HEK293 (cell line): ENCODE measurements at regions not wholly inside any gene's neighbourhood (a gene's known extent, or its start where the extent isn't known, plus 50 kb on each side); places are given as distances from the start of the nearest gene placed in this dataset.

Source experiments
- CTCF ChIA-PET: fragments of 350-600 bp; formaldehyde crosslinking; extraction: SDS; loops from one replicate; lab custom pipeline; 2021; ENCODE audit warnings: antibody characterized with exemption; lab: Yijun Ruan, JAX
- POLR2A ChIA-PET: fragments of 300-600 bp; formaldehyde crosslinking; extraction: SDS; loops from one replicate; lab custom pipeline; 2020; ENCODE audit warnings: antibody characterized with exemption, inconsistent platforms; lab: Yijun Ruan, JAX
- H3K27ac ChIP-seq: fragments of 200-500 bp; sonication (Bioruptor generic); 2 replicates; pipeline ENCODE4 v1.5.1; 2014; ENCODE audit warnings: low read depth, low read length, control low read depth, inconsistent platforms; ENCODE audit errors: extremely low read depth
- H3K36me3 ChIP-seq, 2 experiments: fragments of 200-500 bp in 1 of 2; sonication (Bioruptor generic) in 1 of 2; 1 replicate in 1 of 2; 2 replicates in 1 of 2; pipeline ENCODE4 v1.5.1; 2014 to 2017; ENCODE audit warnings: inconsistent platforms in 2 of 2, low read length in 2 of 2; ENCODE audit not compliant: control insufficient read depth in 2 of 2, insufficient read depth in 1 of 2
- H3K4me1 ChIP-seq: fragments of 200-500 bp; sonication (Bioruptor generic); 2 replicates; pipeline ENCODE4 v1.5.1; 2014; ENCODE audit warnings: mild to moderate bottlenecking, low read length, inconsistent platforms; ENCODE audit not compliant: control insufficient read depth, insufficient read depth
- H3K4me3 ChIP-seq: 2 replicates; pipeline ENCODE4 v1.5.1; 2011; ENCODE audit warnings: low read depth, mild to moderate bottlenecking, control low read depth, low read length, moderate library complexity
- H3K9me3 ChIP-seq: fragments of 200-500 bp; sonication (Bioruptor generic); 2 replicates; pipeline ENCODE4 v1.5.1; 2014; ENCODE audit warnings: low read depth, low read length, inconsistent platforms; ENCODE audit not compliant: control insufficient read depth, insufficient read depth
- BCL11B ChIP-seq: fragments of 450-650 bp; formaldehyde crosslinking; IDR thresholded peaks from 2 replicates; pipeline ENCODE4 v1.5.1; 2016; ENCODE audit warnings: low read depth, missing biosample characterization, missing genetic modification characterization
- HIC1 ChIP-seq: fragments of 450-650 bp; formaldehyde crosslinking; IDR thresholded peaks from 2 replicates; pipeline ENCODE4 v1.5.1; 2016; ENCODE audit warnings: missing biosample characterization, missing genetic modification characterization
- KLF9 ChIP-seq: fragments of 450-650 bp; formaldehyde crosslinking; IDR thresholded peaks from 2 replicates; pipeline ENCODE4 v1.5.1; 2016; ENCODE audit warnings: missing biosample characterization, missing genetic modification characterization, low read depth
- OSR2 ChIP-seq: fragments of 450-650 bp; formaldehyde crosslinking; IDR thresholded peaks from 2 replicates; pipeline ENCODE4 v1.5.1; 2016; ENCODE audit warnings: missing biosample characterization, missing genetic modification characterization
- OVOL3 ChIP-seq: fragments of 450-650 bp; formaldehyde crosslinking; IDR thresholded peaks from 2 replicates; pipeline ENCODE4 v1.5.1; 2016; ENCODE audit warnings: missing biosample characterization, missing genetic modification characterization
- SP7 ChIP-seq: fragments of 450-650 bp; formaldehyde crosslinking; IDR thresholded peaks from 2 replicates; pipeline ENCODE4 v1.5.1; 2016; ENCODE audit warnings: missing biosample characterization, missing genetic modification characterization
- YY1 ChIP-seq: fragments of 450-650 bp; formaldehyde crosslinking; IDR thresholded peaks from 2 replicates; pipeline ENCODE4 v1.5.1; 2018; ENCODE audit warnings: missing biosample characterization, missing genetic modification characterization
- ZBTB17 ChIP-seq: fragments of 450-650 bp; formaldehyde crosslinking; IDR thresholded peaks from 2 replicates; pipeline ENCODE4 v1.5.1; 2016; ENCODE audit warnings: missing biosample characterization, missing genetic modification characterization
- ZFP3 ChIP-seq: fragments of 450-650 bp; formaldehyde crosslinking; IDR thresholded peaks from 2 replicates; pipeline ENCODE4 v1.5.1; 2016; ENCODE audit warnings: low read depth, missing biosample characterization, missing genetic modification characterization
- ZFP37 ChIP-seq: fragments of 450-650 bp; formaldehyde crosslinking; IDR thresholded peaks from 2 replicates; pipeline ENCODE4 v1.5.1; 2016; ENCODE audit warnings: missing biosample characterization, missing genetic modification characterization
- ZFP41 ChIP-seq: fragments of 450-650 bp; formaldehyde crosslinking; IDR thresholded peaks from 2 replicates; pipeline ENCODE4 v1.5.1; 2016; ENCODE audit warnings: missing biosample characterization, missing genetic modification characterization, borderline replicate concordance
- ZNF10 ChIP-seq: fragments of 450-650 bp; formaldehyde crosslinking; IDR thresholded peaks from 2 replicates; pipeline ENCODE4 v1.5.1; 2017; ENCODE audit warnings: missing biosample characterization, missing genetic modification characterization
- ZNF221 ChIP-seq: fragments of 450-650 bp; formaldehyde crosslinking; IDR thresholded peaks from 2 replicates; pipeline ENCODE4 v1.5.1; 2017; ENCODE audit warnings: missing biosample characterization, missing genetic modification characterization, borderline replicate concordance
- ZNF223 ChIP-seq: fragments of 450-650 bp; formaldehyde crosslinking; IDR thresholded peaks from 2 replicates; pipeline ENCODE4 v1.5.1; 2016; ENCODE audit warnings: missing biosample characterization, missing genetic modification characterization
- ZNF248 ChIP-seq: fragments of 450-650 bp; formaldehyde crosslinking; IDR thresholded peaks from 2 replicates; pipeline ENCODE4 v1.5.1; 2017; ENCODE audit warnings: missing biosample characterization, missing genetic modification characterization
- ZNF26 ChIP-seq: fragments of 450-650 bp; formaldehyde crosslinking; IDR thresholded peaks from 2 replicates; pipeline ENCODE4 v1.5.1; 2016; ENCODE audit warnings: missing biosample characterization, missing genetic modification characterization
- ZNF274 ChIP-seq, 2 experiments: fragments of 200-500 bp in 1 of 2; fragments of 450-650 bp in 1 of 2; sonication (Bioruptor generic) in 1 of 2; formaldehyde crosslinking in 1 of 2; IDR thresholded peaks; 2 replicates each; pipeline versions ENCODE4 v1.5.1 to v1.6.1; 2014 to 2016; ENCODE audit warnings: borderline replicate concordance in 1 of 2, inconsistent platforms in 1 of 2, low read length in 1 of 2, missing biosample characterization in 1 of 2, missing genetic modification characterization in 1 of 2
- ZNF324 ChIP-seq: fragments of 450-650 bp; formaldehyde crosslinking; IDR thresholded peaks from 2 replicates; pipeline ENCODE4 v1.5.1; 2016; ENCODE audit warnings: missing biosample characterization, missing genetic modification characterization
- ZNF354C ChIP-seq: fragments of 450-650 bp; formaldehyde crosslinking; IDR thresholded peaks from 2 replicates; pipeline ENCODE4 v1.5.1; 2016; ENCODE audit warnings: missing biosample characterization, missing genetic modification characterization, low read depth, borderline replicate concordance
- ZNF366 ChIP-seq: fragments of 450-650 bp; formaldehyde crosslinking; conservative IDR thresholded peaks from 2 replicates; pipeline ENCODE4 v1.5.1; 2016; ENCODE audit warnings: missing biosample characterization, missing genetic modification characterization
- ZNF426 ChIP-seq: fragments of 450-650 bp; formaldehyde crosslinking; IDR thresholded peaks from 2 replicates; pipeline ENCODE4 v1.5.1; 2017; ENCODE audit warnings: missing biosample characterization, missing genetic modification characterization, mild to moderate bottlenecking, inconsistent platforms, moderate library complexity
- ZNF473 ChIP-seq: fragments of 450-650 bp; formaldehyde crosslinking; IDR thresholded peaks from 2 replicates; pipeline ENCODE4 v1.5.1; 2017; ENCODE audit warnings: missing biosample characterization, missing genetic modification characterization
- ZNF544 ChIP-seq: fragments of 450-650 bp; formaldehyde crosslinking; IDR thresholded peaks from 2 replicates; pipeline ENCODE4 v1.5.0; 2017; ENCODE audit warnings: missing biosample characterization, missing genetic modification characterization
- ZNF558 ChIP-seq: fragments of 450-650 bp; formaldehyde crosslinking; IDR thresholded peaks from 2 replicates; pipeline ENCODE4 v1.5.1; 2016; ENCODE audit warnings: missing biosample characterization, missing genetic modification characterization
- ZNF580 ChIP-seq: fragments of 450-650 bp; formaldehyde crosslinking; IDR thresholded peaks from 2 replicates; pipeline ENCODE4 v1.5.1; 2016; ENCODE audit warnings: missing biosample characterization, missing genetic modification characterization
- ZNF768 ChIP-seq: fragments of 450-650 bp; formaldehyde crosslinking; IDR thresholded peaks from 2 replicates; pipeline ENCODE4 v1.5.1; 2018; ENCODE audit warnings: missing biosample characterization, mild to moderate bottlenecking, missing genetic modification characterization
- ZNF785 ChIP-seq: fragments of 450-650 bp; formaldehyde crosslinking; IDR thresholded peaks from 2 replicates; pipeline ENCODE4 v1.5.1; 2016; ENCODE audit warnings: missing biosample characterization, missing genetic modification characterization
- ZNF792 ChIP-seq: fragments of 450-650 bp; formaldehyde crosslinking; IDR thresholded peaks from 2 replicates; pipeline ENCODE4 v1.5.1; 2016; ENCODE audit warnings: missing biosample characterization, missing genetic modification characterization
- ZSCAN4 ChIP-seq: fragments of 450-650 bp; formaldehyde crosslinking; IDR thresholded peaks from 2 replicates; pipeline ENCODE4 v1.5.1; 2017; ENCODE audit warnings: missing biosample characterization, missing genetic modification characterization

- TF ChIP-seq ZNF274 (IDR thresholded peaks at IDR 0.05; ENCODE audit: low read length) (no peak), ZNF274 (tag by site-specific recombination; IDR thresholded peaks at IDR 0.05; ENCODE audit: borderline replicate concordance) (no peak), ZNF10 (tag by site-specific recombination) (no peak), OVOL3 (tag by site-specific recombination) (no peak), ZNF580 (tag by site-specific recombination) (no peak), ZFP37 (tag by site-specific recombination) (no peak), KLF9 (tag by site-specific recombination) (no peak), ZNF426 (tag by site-specific recombination) (no peak), ZNF354C (no peak)
Observed at GRCh38 chr7:156104501-156105336, 292.5 kb upstream of the SHH start (continued).

- Histone ChIP-seq H3K27ac (no peak overlapping the region), H3K36me3 (no peaks in the 10 kb centered on the region), H3K4me3 (no peak overlapping the region), H3K4me1 (no peaks in the 10 kb centered on the region), H3K9me3 (no peaks in the 10 kb centered on the region)
- ChIA-PET POLR2A (no interaction called here), CTCF (interaction anchor here (0.5 kb wide), 1 partner anchor 155 kb away, joined by 3 read pairs; no protein-coding TSS in a partner anchor)
- TF ChIP-seq ZNF324 (no peak), OSR2 (tag by site-specific recombination) (no peak), ZNF223 (tag by site-specific recombination) (no peak), ZNF473 (no peak), BCL11B (tag by site-specific recombination) (no peak), ZNF544 (tag by site-specific recombination) (no peak), ZFP3 (no peak), ZNF785 (no peak), ZBTB17 (tag by site-specific recombination) (peak; percentile 62; the same call in 1 of the 2 replicates), KLF9 (tag by site-specific recombination) (no peak), ZNF366 (peak; percentile 88)
Observed at GRCh38 chr7:156102267-156102666, 290.0 kb upstream of the SHH start.

GRCh38 chr7:156101355-156101754 lies 289.1 kb upstream of the SHH start:
- Histone ChIP-seq H3K27ac (no peak overlapping the region), H3K9me3 (no peaks in the 10 kb centered on the region), H3K4me1 (no peaks in the 10 kb centered on the region), H3K4me3 (no peak overlapping the region), H3K36me3 (no peaks in the 10 kb centered on the region)
- POLR2A ChIA-PET: no interaction called here
- TF ChIP-seq ZNF558 (no peak), ZNF26 (no peak), ZNF768 (no peak), ZNF792 (tag by site-specific recombination) (no peak), ZNF248 (tag by site-specific recombination) (0 out of 2 replicates have a peak, but pooled peaks have one; percentile 39), ZSCAN4 (tag by site-specific recombination) (peak; percentile 92), HIC1 (tag by site-specific recombination) (no peak), YY1 (tag by site-specific recombination) (no peak), ZNF221 (tag by site-specific recombination) (no peak), SP7 (tag by site-specific recombination) (no peak), ZFP41 (tag by site-specific recombination) (no peak)
- CTCF ChIA-PET: no interaction called here
